Hypothalamus (tissue), 51 donors: ENCODE measurements at regions not wholly inside any gene's neighbourhood (a gene's known extent, or its start where the extent isn't known, plus 50 kb on each side); places are given as distances from the start of the nearest gene placed in this dataset.

Experiments
- DNase-seq, 51 donors: peaks; one replicate each; lab custom pipeline; 2025; lab: John Stamatoyannopoulos, UW

DNA sequence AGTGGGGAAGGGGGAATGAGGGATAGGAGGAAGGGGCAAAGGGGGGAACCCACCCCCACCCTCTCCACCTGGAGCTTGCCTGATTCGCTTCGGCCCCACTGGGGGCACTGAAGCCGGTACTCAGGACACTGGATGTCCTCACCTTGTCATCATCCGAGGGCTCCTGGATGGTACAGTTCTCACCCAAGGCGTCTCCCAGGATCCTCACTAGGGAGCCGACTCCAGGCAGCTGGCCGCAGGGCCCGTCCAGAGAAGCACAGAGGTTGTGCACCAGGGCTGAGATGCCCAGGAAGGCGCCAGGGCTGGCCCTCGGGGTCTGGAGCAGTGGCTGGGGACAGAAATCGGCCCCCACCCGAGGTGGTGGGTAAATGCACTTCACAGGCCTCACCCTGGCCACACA, 92.3 kb downstream of the LITAF start:
- no peak for DNase-seq

DNA sequence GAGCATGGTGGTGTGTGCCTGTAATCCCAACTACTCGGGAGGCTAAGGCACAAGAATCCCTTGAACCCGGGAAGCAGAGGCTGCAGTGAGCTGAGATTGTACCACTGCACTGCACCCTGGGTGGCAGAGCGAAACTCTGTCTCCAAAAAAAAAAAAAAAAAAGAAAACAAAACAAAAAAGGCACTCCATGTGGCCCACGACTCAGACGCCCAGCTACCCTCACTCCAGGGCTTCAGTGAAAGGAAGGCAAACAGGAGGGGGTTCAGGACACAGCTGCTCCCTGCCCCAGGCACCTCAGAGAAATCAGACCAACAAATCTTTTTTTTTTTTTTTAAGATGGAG, 91.7 kb downstream of the LITAF start:
- no peak for DNase-seq
